PC-3 (cell line): ENCODE measurements at regions not wholly inside any gene's neighbourhood (a gene's known extent, or its start where the extent isn't known, plus 50 kb on each side); places are given as distances from the start of the nearest gene placed in this dataset.

Source experiments
- EZH2 ChIP-seq: fragments of 300-600 bp; sonication (generic); IDR thresholded peaks from one replicate; pipeline ENCODE4 v1.6.1; 2017; ENCODE audit warnings: antibody characterized with exemption, mild to moderate bottlenecking, low read length; ENCODE audit not compliant: unreplicated experiment
- EZH2phosphoT487 ChIP-seq: fragments of 300-600 bp; sonication (generic); IDR thresholded peaks from 2 replicates; pipeline ENCODE4 v1.6.1; 2018; ENCODE audit warnings: mild to moderate bottlenecking, antibody characterized with exemption, low read length, borderline replicate concordance
- TF ChIP-seq, protein P1 (sequence below): fragments of 300-600 bp; sonication (generic); conservative IDR thresholded peaks from 2 replicates; pipeline ENCODE4 v1.5.1; 2017; ENCODE audit warnings: antibody characterized with exemption, low read depth, mild to moderate bottlenecking, low read length

DNA sequence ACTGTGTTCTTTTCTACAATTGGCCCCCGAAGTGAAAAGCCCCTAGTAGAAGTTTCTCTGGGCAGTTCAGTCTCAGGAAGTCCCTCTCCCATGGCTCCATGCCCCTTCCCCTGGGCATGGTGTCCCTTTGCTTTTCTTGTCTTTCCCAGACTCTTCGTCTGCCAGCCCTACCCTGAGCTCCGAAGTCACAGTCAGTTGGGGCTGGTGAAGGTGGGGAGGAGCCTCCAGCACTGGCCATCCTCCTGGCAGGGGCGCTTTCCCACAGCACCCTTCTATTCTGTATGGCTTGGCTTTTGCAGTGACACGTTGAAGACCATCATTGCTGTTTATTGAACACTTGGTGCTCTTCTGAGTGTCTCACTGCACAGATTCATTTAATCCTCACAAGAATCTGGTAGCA lies 195.1 kb upstream of the CADM1 start:
- TF ChIP-seq EZH2phosphoT487 (no peak), EZH2 (no peak)
- TF ChIP-seq, protein P1, sequence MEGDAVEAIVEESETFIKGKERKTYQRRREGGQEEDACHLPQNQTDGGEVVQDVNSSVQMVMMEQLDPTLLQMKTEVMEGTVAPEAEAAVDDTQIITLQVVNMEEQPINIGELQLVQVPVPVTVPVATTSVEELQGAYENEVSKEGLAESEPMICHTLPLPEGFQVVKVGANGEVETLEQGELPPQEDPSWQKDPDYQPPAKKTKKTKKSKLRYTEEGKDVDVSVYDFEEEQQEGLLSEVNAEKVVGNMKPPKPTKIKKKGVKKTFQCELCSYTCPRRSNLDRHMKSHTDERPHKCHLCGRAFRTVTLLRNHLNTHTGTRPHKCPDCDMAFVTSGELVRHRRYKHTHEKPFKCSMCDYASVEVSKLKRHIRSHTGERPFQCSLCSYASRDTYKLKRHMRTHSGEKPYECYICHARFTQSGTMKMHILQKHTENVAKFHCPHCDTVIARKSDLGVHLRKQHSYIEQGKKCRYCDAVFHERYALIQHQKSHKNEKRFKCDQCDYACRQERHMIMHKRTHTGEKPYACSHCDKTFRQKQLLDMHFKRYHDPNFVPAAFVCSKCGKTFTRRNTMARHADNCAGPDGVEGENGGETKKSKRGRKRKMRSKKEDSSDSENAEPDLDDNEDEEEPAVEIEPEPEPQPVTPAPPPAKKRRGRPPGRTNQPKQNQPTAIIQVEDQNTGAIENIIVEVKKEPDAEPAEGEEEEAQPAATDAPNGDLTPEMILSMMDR = no peak
